ENCODE measurements at regions not wholly inside any gene's neighbourhood (a gene's known extent, or its start where the extent isn't known, plus 50 kb on each side); places are given as distances from the start of the nearest gene placed in this dataset.

DNA sequence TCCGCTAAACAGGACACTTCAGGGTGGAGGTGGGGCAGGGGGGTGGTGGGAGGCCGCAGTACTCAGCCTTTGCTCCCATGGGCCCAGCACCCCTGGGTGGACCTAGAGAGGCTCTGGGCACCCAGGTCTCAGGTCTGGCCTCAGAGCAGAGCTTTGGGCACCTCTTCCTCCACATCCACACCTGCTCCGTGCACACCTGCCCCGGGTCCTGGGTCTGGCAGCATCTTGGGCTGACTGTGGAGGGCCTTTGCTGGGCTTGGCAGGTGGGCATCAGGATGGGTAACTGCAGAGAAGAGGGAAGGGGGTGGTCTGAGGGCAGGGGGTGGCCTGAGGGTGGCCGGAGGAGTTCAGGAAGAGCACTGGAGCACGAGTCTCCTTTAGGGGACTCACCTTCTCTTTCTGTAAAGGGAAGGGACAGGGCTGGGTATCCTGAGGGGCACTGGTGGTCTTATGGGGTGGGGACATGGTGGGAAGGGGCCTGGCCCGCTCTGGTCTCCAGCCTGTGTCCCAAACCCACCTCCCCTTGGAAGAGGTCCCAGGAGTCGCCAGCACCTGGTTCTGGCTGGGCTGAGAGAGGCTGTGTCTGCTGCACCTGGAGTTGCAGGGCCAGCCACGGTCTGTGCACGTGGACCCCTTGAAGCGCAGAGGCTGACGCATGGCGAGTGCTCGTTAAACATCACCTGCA lies 106.7 kb upstream of the IER5L start:
- Histone ChIP-seq H3K27me3 (no peaks in the 10 kb centered on the region), H3K9me3 (no peaks in the 10 kb centered on the region), H3K27ac (no peak overlapping the region), H3K4me3 (no peak overlapping the region), H3K4me1 (peaks cover 0 to 2% (median 0%) of the 10 kb centered on the region in 3 donors), H3K36me3 (no peaks in the 10 kb centered on the region)
- intact Hi-C loops (cut with DNase I): no loop called here
- ATAC-seq (no peak), FAIRE-seq (no peak), DNase-seq (peak in 1 of 6 donors; percentile 49)
- 86 to 89% methylated on average over 14 of the region's 14 CpGs for WGBS, 2 donors
- TF ChIP-seq, protein P1, sequence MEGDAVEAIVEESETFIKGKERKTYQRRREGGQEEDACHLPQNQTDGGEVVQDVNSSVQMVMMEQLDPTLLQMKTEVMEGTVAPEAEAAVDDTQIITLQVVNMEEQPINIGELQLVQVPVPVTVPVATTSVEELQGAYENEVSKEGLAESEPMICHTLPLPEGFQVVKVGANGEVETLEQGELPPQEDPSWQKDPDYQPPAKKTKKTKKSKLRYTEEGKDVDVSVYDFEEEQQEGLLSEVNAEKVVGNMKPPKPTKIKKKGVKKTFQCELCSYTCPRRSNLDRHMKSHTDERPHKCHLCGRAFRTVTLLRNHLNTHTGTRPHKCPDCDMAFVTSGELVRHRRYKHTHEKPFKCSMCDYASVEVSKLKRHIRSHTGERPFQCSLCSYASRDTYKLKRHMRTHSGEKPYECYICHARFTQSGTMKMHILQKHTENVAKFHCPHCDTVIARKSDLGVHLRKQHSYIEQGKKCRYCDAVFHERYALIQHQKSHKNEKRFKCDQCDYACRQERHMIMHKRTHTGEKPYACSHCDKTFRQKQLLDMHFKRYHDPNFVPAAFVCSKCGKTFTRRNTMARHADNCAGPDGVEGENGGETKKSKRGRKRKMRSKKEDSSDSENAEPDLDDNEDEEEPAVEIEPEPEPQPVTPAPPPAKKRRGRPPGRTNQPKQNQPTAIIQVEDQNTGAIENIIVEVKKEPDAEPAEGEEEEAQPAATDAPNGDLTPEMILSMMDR (IDR thresholded peaks at IDR 0.05): no peak

DNA sequence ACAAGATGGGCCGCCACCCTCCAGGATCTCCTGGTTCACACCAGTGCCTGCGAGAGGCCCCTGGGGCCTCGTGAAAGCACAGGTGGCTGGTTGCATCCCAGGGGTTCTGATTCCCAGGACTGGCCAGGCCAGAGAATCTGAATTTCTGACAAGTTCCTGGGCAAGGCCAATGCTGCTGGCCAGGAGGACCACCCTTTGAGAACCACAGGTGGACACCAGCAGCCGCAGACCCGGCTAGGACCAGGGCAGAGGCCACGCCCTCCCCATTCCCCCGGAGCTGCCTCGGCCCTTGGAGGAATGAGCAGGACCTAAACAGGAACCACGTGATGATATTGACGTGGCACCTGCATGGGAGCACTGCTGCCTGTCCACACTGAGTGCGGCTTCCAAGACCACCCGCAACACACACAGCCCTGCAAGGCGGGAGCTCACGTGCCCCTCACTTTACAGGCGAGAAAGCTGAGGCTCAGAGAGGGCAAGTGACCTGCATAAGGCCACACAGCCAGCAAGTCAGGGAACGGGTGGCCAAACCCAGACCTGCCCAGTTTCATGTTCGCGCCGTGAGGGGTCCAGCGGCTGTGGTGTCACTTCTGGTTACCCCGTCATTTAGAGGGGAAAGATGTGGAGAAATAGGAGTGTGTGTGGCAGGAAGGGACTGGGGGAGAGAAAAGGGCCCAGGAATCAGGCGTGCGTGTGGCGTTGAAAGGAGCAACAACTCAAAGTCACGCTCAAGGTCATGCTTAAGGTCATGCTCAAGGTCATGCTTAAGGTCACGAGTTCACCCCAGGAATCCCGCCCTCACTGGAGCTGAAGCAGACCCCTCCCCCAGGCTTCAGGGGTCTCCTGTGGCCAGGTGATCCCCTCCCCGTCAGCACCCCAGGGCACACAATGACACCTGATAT lies 105.9 kb upstream of the IER5L start:
- Histone ChIP-seq H3K9me3 (no peaks in the 10 kb centered on the region), H3K27ac (no peak overlapping the region), H3K36me3 (no peaks in the 10 kb centered on the region), H3K27me3 (no peaks in the 10 kb centered on the region), H3K4me3 (peak overlapping the region in 1 of 4 donors; percentile 46), H3K4me1 (peaks cover 0 to 2% (median 0%) of the 10 kb centered on the region in 3 donors)
- peak in 2 of 6 donors; percentile 17 to 48 for DNase-seq
- TF ChIP-seq, protein P1 (IDR thresholded peaks at IDR 0.05): no peak
- WGBS, 2 donors: 77 to 79% methylated on average over 28 of the region's 28 CpGs
- no peak for ATAC-seq
- intact Hi-C loops (cut with DNase I): no loop called here
- FAIRE-seq: no peak

DNA sequence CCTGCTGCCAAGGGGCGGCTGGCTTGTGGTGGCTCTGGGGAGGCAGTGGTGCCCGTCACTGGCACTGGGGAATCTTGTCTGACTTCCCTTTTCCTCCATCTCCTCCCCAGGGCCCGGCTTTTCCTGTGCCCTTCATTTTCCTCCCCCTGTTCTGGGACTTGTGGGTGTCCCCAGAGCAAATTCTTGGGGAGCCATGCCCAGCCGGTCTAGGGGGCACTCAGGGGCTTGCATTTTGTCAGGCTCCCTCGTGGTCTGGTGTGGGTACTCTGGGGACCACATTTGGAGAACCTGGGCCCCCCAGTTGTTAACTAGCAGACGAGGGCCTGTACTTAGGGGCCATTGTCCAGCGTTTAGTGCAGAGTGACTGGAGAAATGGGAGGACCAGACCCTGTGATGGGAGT lies 105.2 kb upstream of the IER5L start:
- Histone ChIP-seq H3K27me3 (no peaks in the 10 kb centered on the region), H3K36me3 (no peaks in the 10 kb centered on the region), H3K27ac (peak overlapping the region in 1 of 4 donors; percentile 39), H3K9me3 (no peaks in the 10 kb centered on the region), H3K4me3 (peak overlapping the region in 3 of 4 donors; percentile 10 to 46 (median 19)), H3K4me1 (peaks cover 0 to 2% (median 0%) of the 10 kb centered on the region in 3 donors)
- 50 to 54% methylated on average over 7 of the region's 7 CpGs for WGBS, 2 donors
- no peak for FAIRE-seq
- TF ChIP-seq, protein P1 (IDR thresholded peaks at IDR 0.05): no peak
- intact Hi-C loops (cut with DNase I): no loop called here
- DNase-seq: peak in 1 of 6 donors; percentile 48
- peak in 2 of 4 donors; percentile 13 to 18 for ATAC-seq

DNA sequence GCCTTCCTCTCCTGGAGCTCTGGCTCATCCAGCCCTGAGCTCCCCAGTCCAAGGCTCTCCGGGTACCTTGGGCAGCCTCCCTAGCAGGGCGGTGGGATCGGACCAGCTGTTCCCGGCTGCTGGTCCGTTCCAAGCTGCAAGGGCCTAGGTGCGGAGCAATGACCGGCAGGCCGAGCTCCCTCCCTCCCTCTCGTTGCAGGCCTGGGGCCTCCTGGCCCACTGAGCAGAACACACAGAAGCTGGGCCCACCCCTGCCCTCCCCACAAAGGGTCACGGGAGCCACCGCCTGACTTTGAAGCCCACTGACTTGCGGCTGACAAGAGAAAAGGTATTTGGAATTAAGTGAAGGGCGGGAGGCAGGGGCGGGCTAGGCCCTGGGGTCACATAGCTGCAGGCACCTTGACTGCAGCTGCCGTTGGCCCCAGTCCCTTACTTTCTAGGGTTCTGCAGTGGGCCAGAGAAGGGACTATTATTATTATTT lies 104.7 kb upstream of the IER5L start:
- ATAC-seq (peak; percentile 12 to 67 (median 63)), DNase-seq (peak in 2 of 6 donors; percentile 40 to 41)
- H3K4me3 ChIP-seq: peak overlapping the region; percentile 10 to 46 (median 18)

More for the DNA sequence above, 104.7 kb upstream of the IER5L start:
- TF ChIP-seq, protein P1 (IDR thresholded peaks at IDR 0.05): no peak
- Histone ChIP-seq H3K27ac (peak overlapping the region in 2 of 4 donors; percentile 39 to 61), H3K27me3 (no peaks in the 10 kb centered on the region), H3K4me1 (peaks cover 0 to 2% (median 0%) of the 10 kb centered on the region in 3 donors), H3K9me3 (no peaks in the 10 kb centered on the region), H3K36me3 (no peaks in the 10 kb centered on the region)
- no peak for FAIRE-seq
- intact Hi-C loops (cut with DNase I): no loop called here
- WGBS, 2 donors: 36 to 45% methylated on average over 15 of the region's 15 CpGs
